ENCODE measurements at regions not wholly inside any gene's neighbourhood (a gene's known extent, or its start where the extent isn't known, plus 50 kb on each side); places are given as distances from the start of the nearest gene placed in this dataset.
"Not testable (repeated sequence)": the region's sequence is repeated elsewhere in the genome, so short reads cannot be mapped to it uniquely, and the experiment has no call there.

DNA sequence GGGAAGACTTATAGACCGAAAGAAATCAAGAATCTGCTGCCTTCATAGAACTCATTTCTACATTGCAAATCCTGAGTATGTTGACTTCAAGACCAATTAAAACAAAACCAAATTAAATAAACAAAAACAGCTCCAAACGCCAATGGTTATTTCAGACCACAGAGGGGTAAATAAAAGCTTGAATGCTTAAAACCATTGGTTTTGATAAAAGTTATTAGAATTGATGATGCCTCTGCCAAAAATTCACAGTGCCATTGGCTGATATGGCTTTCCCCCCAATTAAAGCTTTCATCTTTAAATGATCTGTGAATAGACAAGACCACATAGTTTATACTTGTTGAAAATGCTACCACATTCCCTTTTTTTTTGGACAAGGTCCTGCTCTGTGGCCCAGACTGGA lies 188.5 kb downstream of the NFKBIZ start:
- H3F3A ChIP-seq (ENCODE audit: low read depth): no peaks in the 10 kb centered on the region
- H3K4me2 ChIP-seq (ENCODE audit: low read depth, low read length, poor library complexity, severe bottlenecking): no peak overlapping the region
- TF ChIP-seq EZH2phosphoT487 (IDR thresholded peaks at IDR 0.05; ENCODE audit: borderline replicate concordance): no peak
- TF ChIP-seq, protein P1, sequence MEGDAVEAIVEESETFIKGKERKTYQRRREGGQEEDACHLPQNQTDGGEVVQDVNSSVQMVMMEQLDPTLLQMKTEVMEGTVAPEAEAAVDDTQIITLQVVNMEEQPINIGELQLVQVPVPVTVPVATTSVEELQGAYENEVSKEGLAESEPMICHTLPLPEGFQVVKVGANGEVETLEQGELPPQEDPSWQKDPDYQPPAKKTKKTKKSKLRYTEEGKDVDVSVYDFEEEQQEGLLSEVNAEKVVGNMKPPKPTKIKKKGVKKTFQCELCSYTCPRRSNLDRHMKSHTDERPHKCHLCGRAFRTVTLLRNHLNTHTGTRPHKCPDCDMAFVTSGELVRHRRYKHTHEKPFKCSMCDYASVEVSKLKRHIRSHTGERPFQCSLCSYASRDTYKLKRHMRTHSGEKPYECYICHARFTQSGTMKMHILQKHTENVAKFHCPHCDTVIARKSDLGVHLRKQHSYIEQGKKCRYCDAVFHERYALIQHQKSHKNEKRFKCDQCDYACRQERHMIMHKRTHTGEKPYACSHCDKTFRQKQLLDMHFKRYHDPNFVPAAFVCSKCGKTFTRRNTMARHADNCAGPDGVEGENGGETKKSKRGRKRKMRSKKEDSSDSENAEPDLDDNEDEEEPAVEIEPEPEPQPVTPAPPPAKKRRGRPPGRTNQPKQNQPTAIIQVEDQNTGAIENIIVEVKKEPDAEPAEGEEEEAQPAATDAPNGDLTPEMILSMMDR (conservative IDR thresholded peaks at IDR 0.05; ENCODE audit: low read length): no peak
- H3K36me3 ChIP-seq (ENCODE audit: insufficient read depth, low read length): no peaks in the 10 kb centered on the region
- H3K9me2 ChIP-seq (replicated peaks; ENCODE audit: low read depth, low read length): no peaks in the 10 kb centered on the region
- H3K27me3 ChIP-seq (ENCODE audit: insufficient read depth, low read length, poor library complexity, severe bottlenecking): no peaks in the 10 kb centered on the region
- no peaks in the 10 kb centered on the region for H3K9me3 ChIP-seq (ENCODE audit: insufficient read depth, low read depth, low read length)
- no peak overlapping the region for H3K9ac ChIP-seq (ENCODE audit: low read depth, low read length, poor library complexity, severe bottlenecking)
- no peaks in the 10 kb centered on the region for H3K79me2 ChIP-seq (ENCODE audit: insufficient read depth, low read length)
- H3K4me3 ChIP-seq (ENCODE audit: low read length, poor library complexity, severe bottlenecking): no peak overlapping the region
- H3K4me1 ChIP-seq (ENCODE audit: insufficient read depth, low read length, poor library complexity, severe bottlenecking): peaks cover 2% of the 10 kb centered on the region
- H2AFZ ChIP-seq (ENCODE audit: low read length): no peak overlapping the region
- H4K20me1 ChIP-seq (ENCODE audit: insufficient read depth, low read length, poor library complexity, severe bottlenecking): no peaks in the 10 kb centered on the region

DNA sequence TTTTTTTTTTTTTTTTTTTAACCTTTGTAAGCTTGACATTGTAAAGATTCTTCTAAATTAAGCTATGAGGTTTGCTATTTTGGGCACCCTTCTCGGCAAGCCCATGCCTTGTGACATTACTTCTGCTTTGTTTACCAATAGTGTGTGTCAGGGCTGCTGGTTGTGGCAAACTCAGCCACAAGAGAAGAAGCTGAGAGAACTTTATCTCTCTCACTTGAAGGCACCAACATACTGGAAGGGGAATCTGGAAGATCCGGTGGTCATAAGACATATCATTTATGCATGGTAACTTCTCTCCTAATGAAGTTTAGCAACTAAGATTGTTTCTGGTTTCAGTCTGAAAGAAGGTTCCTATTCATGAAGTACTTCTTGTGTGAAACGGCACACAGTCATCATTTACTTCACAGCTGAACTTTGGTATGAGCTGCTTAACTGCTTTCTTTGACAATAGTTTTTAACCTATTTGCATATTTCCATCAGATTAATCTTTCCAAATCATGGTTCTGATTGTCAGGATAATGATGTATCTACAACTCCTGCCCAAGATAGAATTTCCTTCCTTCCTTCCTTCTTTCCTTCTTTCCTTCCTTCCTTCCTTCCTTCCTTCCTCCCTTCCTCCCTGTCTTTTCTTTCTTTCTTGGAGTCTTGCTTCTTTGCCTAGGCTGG lies 189.3 kb downstream of the NFKBIZ start:
- Histone ChIP-seq H3F3A (ENCODE audit: low read depth) (no peaks in the 10 kb centered on the region), H3K9me2 (replicated peaks; ENCODE audit: low read depth, low read length) (no peaks in the 10 kb centered on the region), H3K4me1 (ENCODE audit: insufficient read depth, low read length, poor library complexity, severe bottlenecking) (no peaks in the 10 kb centered on the region), H3K9ac (ENCODE audit: low read depth, low read length, poor library complexity, severe bottlenecking) (no peak overlapping the region), H3K36me3 (ENCODE audit: insufficient read depth, low read length) (no peaks in the 10 kb centered on the region), H3K27me3 (ENCODE audit: insufficient read depth, low read length, poor library complexity, severe bottlenecking) (no peaks in the 10 kb centered on the region), H4K20me1 (ENCODE audit: insufficient read depth, low read length, poor library complexity, severe bottlenecking) (no peaks in the 10 kb centered on the region), H3K4me2 (ENCODE audit: low read depth, low read length, poor library complexity, severe bottlenecking) (no peak overlapping the region), H3K9me3 (ENCODE audit: insufficient read depth, low read depth, low read length) (no peaks in the 10 kb centered on the region), H3K4me3 (ENCODE audit: low read length, poor library complexity, severe bottlenecking) (no peak overlapping the region), H2AFZ (ENCODE audit: low read length) (no peak overlapping the region), H3K79me2 (ENCODE audit: insufficient read depth, low read length) (no peaks in the 10 kb centered on the region)
- TF ChIP-seq, protein P1 (conservative IDR thresholded peaks at IDR 0.05; ENCODE audit: low read length): no peak
- TF ChIP-seq EZH2phosphoT487 (IDR thresholded peaks at IDR 0.05; ENCODE audit: borderline replicate concordance): no peak

DNA sequence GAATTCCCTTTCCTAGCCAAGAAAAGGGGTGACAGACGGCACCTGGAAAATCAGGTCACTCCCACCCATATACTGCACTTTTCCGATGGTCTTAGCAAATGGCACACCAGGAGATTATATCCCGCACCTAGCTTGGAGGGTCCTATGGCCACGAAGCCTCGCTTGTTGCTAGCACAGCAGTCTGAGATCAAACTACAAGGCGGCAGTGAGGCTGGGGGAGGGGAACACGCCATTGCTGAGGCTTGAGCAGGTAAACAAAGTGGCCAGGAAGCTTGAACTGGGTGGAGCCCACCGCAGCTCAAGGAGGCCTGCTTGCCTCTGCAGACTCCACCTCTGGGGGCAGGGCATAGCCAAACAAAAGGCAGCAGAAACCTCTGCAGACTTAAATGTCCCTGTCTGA lies 190.8 kb downstream of the NFKBIZ start:
- not testable (repeated sequence) for H3K4me2 ChIP-seq (ENCODE audit: low read depth, low read length, poor library complexity, severe bottlenecking); H2AFZ ChIP-seq (ENCODE audit: low read length); H3K36me3 ChIP-seq (ENCODE audit: insufficient read depth, low read length); H4K20me1 ChIP-seq (ENCODE audit: insufficient read depth, low read length, poor library complexity, severe bottlenecking); H3K4me1 ChIP-seq (ENCODE audit: insufficient read depth, low read length, poor library complexity, severe bottlenecking); H3K79me2 ChIP-seq (ENCODE audit: insufficient read depth, low read length); H3K27me3 ChIP-seq (ENCODE audit: insufficient read depth, low read length, poor library complexity, severe bottlenecking); H3K9me2 ChIP-seq (replicated peaks; ENCODE audit: low read depth, low read length); H3F3A ChIP-seq (ENCODE audit: low read depth); H3K9ac ChIP-seq (ENCODE audit: low read depth, low read length, poor library complexity, severe bottlenecking); H3K9me3 ChIP-seq (ENCODE audit: insufficient read depth, low read depth, low read length); H3K4me3 ChIP-seq (ENCODE audit: low read length, poor library complexity, severe bottlenecking)

DNA sequence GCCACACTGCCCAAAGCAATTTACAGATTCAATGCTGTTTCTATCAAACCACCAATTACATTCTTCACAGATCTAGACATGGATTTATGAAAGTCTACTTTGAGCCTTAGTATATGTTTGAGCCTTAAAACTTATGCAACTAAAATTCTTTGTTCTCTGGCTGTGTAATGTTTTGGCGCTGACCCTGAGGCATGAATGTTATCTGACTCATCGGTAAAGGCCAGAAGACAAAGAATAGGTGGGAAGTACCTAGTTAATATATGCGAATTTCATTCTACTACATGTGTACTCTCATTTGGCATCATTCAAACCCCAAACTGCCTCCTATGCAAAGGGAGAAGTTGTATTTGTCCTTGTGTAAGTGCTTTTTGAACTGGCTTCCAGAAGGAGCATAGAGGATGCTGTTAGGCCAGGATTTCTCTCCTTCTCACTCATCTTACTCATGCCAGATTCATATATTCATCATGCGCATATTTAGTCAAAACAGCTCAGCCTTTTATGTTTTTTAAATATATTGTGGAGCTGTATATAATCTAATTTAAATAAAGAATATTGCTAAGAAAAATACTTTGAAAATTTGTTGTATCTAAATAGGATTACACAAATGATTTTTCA lies 204.2 kb downstream of the NFKBIZ start:
- no peaks in the 10 kb centered on the region for H3K9me2 ChIP-seq (replicated peaks; ENCODE audit: low read depth, low read length)
- H3K4me3 ChIP-seq (ENCODE audit: low read length, poor library complexity, severe bottlenecking): no peak overlapping the region
- H4K20me1 ChIP-seq (ENCODE audit: insufficient read depth, low read length, poor library complexity, severe bottlenecking): no peaks in the 10 kb centered on the region
- no peak overlapping the region for H2AFZ ChIP-seq (ENCODE audit: low read length)
- no peaks in the 10 kb centered on the region for H3F3A ChIP-seq (ENCODE audit: low read depth)
- peaks cover 6% of the 10 kb centered on the region; the same call in 1 of the 2 replicates for H3K9me3 ChIP-seq (ENCODE audit: insufficient read depth, low read depth, low read length)
- no peaks in the 10 kb centered on the region for H3K27me3 ChIP-seq (ENCODE audit: insufficient read depth, low read length, poor library complexity, severe bottlenecking)
- H3K9ac ChIP-seq (ENCODE audit: low read depth, low read length, poor library complexity, severe bottlenecking): no peak overlapping the region
- H3K4me2 ChIP-seq (ENCODE audit: low read depth, low read length, poor library complexity, severe bottlenecking): no peak overlapping the region
- H3K4me1 ChIP-seq (ENCODE audit: insufficient read depth, low read length, poor library complexity, severe bottlenecking): peaks cover 13% of the 10 kb centered on the region
- H3K36me3 ChIP-seq (ENCODE audit: insufficient read depth, low read length): no peaks in the 10 kb centered on the region
- TF ChIP-seq EZH2phosphoT487 (IDR thresholded peaks at IDR 0.05; ENCODE audit: borderline replicate concordance): no peak
- TF ChIP-seq, protein P1 (conservative IDR thresholded peaks at IDR 0.05; ENCODE audit: low read length): no peak
- H3K79me2 ChIP-seq (ENCODE audit: insufficient read depth, low read length): no peaks in the 10 kb centered on the region

Data from Loucy (cell line).